H9 (cell line): ENCODE measurements at regions not wholly inside any gene's neighbourhood (a gene's known extent, or its start where the extent isn't known, plus 50 kb on each side); places are given as distances from the start of the nearest gene placed in this dataset.

ENCODE experiments used
- DNase-seq: peaks from one replicate; pipeline ENCODE4 v3.0.0-alpha.2; 2017
- H2AFZ ChIP-seq: one replicate; pipeline ENCODE4 v1.6.1; 2013; ENCODE audit warnings: mild to moderate bottlenecking, low read length, control low read depth, moderate library complexity
- H2AK5ac ChIP-seq: 2 replicates; pipeline ENCODE4 v1.6.1; 2013; ENCODE audit warnings: low read length, control low read depth, mixed read lengths; ENCODE audit not compliant: insufficient read length
- H2BK120ac ChIP-seq: one replicate; pipeline ENCODE4 v1.6.1; 2013; ENCODE audit warnings: low read depth, mild to moderate bottlenecking, low read length, control low read depth, inconsistent platforms; ENCODE audit not compliant: poor library complexity, severe bottlenecking
- H2BK12ac ChIP-seq: 2 replicates; pipeline ENCODE4 v1.6.1; 2013; ENCODE audit warnings: low read length, control low read depth, mixed read lengths, low read depth; ENCODE audit not compliant: insufficient read length
- H2BK15ac ChIP-seq: 2 replicates; pipeline ENCODE4 v1.6.1; 2013; ENCODE audit warnings: low read depth, low read length, control low read depth
- H2BK20ac ChIP-seq: one replicate; pipeline ENCODE4 v1.6.1; 2013; ENCODE audit warnings: low read depth, mild to moderate bottlenecking, low read length, control low read depth, inconsistent platforms; ENCODE audit not compliant: poor library complexity, severe bottlenecking
- H2BK5ac ChIP-seq: 2 replicates; pipeline ENCODE4 v1.6.1; 2013; ENCODE audit warnings: low read length, control low read depth, mixed read lengths; ENCODE audit not compliant: insufficient read length
- H3K14ac ChIP-seq: 2 replicates; pipeline ENCODE4 v1.6.1; 2013; ENCODE audit warnings: low read length, control low read depth; ENCODE audit not compliant: insufficient read depth
- H3K18ac ChIP-seq: 2 replicates; pipeline ENCODE4 v1.6.1; 2013; ENCODE audit warnings: low read depth, mild to moderate bottlenecking, mixed read lengths, low read length, control low read depth; ENCODE audit not compliant: insufficient read length
- H3K23ac ChIP-seq: 2 replicates; pipeline ENCODE4 v1.6.1; 2013; ENCODE audit warnings: low read length, control low read depth, mixed read lengths, low read depth; ENCODE audit not compliant: insufficient read length
- H3K23me2 ChIP-seq: 2 replicates; pipeline ENCODE4 v1.6.1; 2013; ENCODE audit warnings: low read depth, mild to moderate bottlenecking, mixed read lengths, low read length, control low read depth; ENCODE audit not compliant: insufficient read length, poor library complexity, severe bottlenecking
- H3K27ac ChIP-seq: 2 replicates; pipeline ENCODE4 v1.5.1; 2013; ENCODE audit warnings: low read length, control low read depth, mixed read lengths, low read depth; ENCODE audit not compliant: insufficient read length
- H3K27me3 ChIP-seq: 2 replicates; pipeline ENCODE4 v1.6.1; 2013; ENCODE audit warnings: low read length, control low read depth, inconsistent platforms; ENCODE audit not compliant: insufficient read depth
- H3K4ac ChIP-seq: 2 replicates; pipeline ENCODE4 v1.6.1; 2013; ENCODE audit warnings: low read depth, mild to moderate bottlenecking, control low read depth, inconsistent platforms, low read length, moderate library complexity
- H3K4me1 ChIP-seq: 2 replicates; pipeline ENCODE4 v1.6.1; 2013; ENCODE audit warnings: low read length, control low read depth, inconsistent platforms; ENCODE audit not compliant: insufficient read depth
- H3K4me2 ChIP-seq: 2 replicates; pipeline ENCODE4 v1.6.1; 2013; ENCODE audit warnings: low read length, control low read depth, mixed read lengths; ENCODE audit not compliant: insufficient read length, insufficient read depth
- H3K56ac ChIP-seq: 2 replicates; pipeline ENCODE4 v1.6.1; 2013; ENCODE audit warnings: low read depth, mild to moderate bottlenecking, mixed read lengths, low read length, control low read depth; ENCODE audit not compliant: insufficient read length
- H3K79me1 ChIP-seq: 2 replicates; pipeline ENCODE4 v1.6.1; 2013; ENCODE audit warnings: low read depth, mild to moderate bottlenecking, moderate library complexity, low read length, control low read depth, inconsistent platforms; ENCODE audit not compliant: insufficient read depth, poor library complexity, severe bottlenecking
- H3K79me2 ChIP-seq: 2 replicates; pipeline ENCODE4 v1.6.1; 2013; ENCODE audit warnings: low read length, control low read depth, inconsistent platforms; ENCODE audit not compliant: insufficient read depth
- H3K9ac ChIP-seq: 2 replicates; pipeline ENCODE4 v1.6.1; 2013; ENCODE audit warnings: low read length, control low read depth, mixed read lengths; ENCODE audit not compliant: insufficient read length; ENCODE audit errors: extremely low read depth
- H3K9me3 ChIP-seq: one replicate; pipeline ENCODE4 v1.6.1; 2013; ENCODE audit warnings: low read depth, low read length, inconsistent platforms; ENCODE audit not compliant: control insufficient read depth
- H3T11ph ChIP-seq: one replicate; pipeline ENCODE4 v1.6.1; 2013; ENCODE audit warnings: mild to moderate bottlenecking, low read length, control low read depth, inconsistent platforms
- H4K20me1 ChIP-seq: one replicate; pipeline ENCODE4 v1.6.1; 2013; ENCODE audit not compliant: control insufficient read depth, insufficient read length, insufficient read depth
- H4K5ac ChIP-seq: 2 replicates; pipeline ENCODE4 v1.6.1; 2013; ENCODE audit warnings: low read depth, mild to moderate bottlenecking, mixed read lengths, low read length, control low read depth; ENCODE audit not compliant: insufficient read length
- H4K8ac ChIP-seq: replicated peaks from 2 replicates; pipeline ENCODE4 v1.6.1; 2013; ENCODE audit warnings: low read length, control low read depth, mixed read lengths, low read depth; ENCODE audit not compliant: insufficient read length
- H4K91ac ChIP-seq: 2 replicates; pipeline ENCODE4 v1.6.1; 2013; ENCODE audit warnings: low read depth, mild to moderate bottlenecking, moderate library complexity, mixed read lengths, low read length, control low read depth; ENCODE audit not compliant: insufficient read length
- H3K27ac Mint-ChIP-seq, 3 experiments: 2 replicates in 2 of 3; 3 replicates in 1 of 3; pipeline ENCODE4 v1.8.0; 2020 to 2021; ENCODE audit warnings: mixed read lengths in 3 of 3, mild to moderate bottlenecking in 1 of 3, moderate library complexity in 1 of 3
- H3K27me3 Mint-ChIP-seq: 2 replicates; pipeline ENCODE4 v1.8.0; 2021; ENCODE audit warnings: low read depth, mild to moderate bottlenecking, moderate library complexity, mixed read lengths
- H3K36me3 Mint-ChIP-seq, 3 experiments: 2 replicates in 2 of 3; 3 replicates in 1 of 3; pipeline ENCODE4 v1.8.0; 2020 to 2021; ENCODE audit warnings: low read depth in 3 of 3, mixed read lengths in 3 of 3; ENCODE audit not compliant: insufficient read depth in 1 of 3
- H3K4me1 Mint-ChIP-seq, 2 experiments: 2 replicates each; pipeline ENCODE4 v1.8.0; 2020; ENCODE audit warnings: mixed read lengths in 2 of 2
- H3K4me3 Mint-ChIP-seq, 2 experiments: 2 replicates in 1 of 2; 3 replicates in 1 of 2; pipeline ENCODE4 v1.8.0; 2020 to 2021; ENCODE audit warnings: mild to moderate bottlenecking in 2 of 2, mixed read lengths in 2 of 2, moderate library complexity in 1 of 2
- H3K9me3 Mint-ChIP-seq, 2 experiments: 2 replicates in 1 of 2; 3 replicates in 1 of 2; pipeline ENCODE4 v1.8.0; 2020; ENCODE audit warnings: mild to moderate bottlenecking in 2 of 2, mixed read lengths in 2 of 2, moderate library complexity in 1 of 2
- CTCF ChIP-seq: fragments of 200-600 bp; sonication (generic); conservative IDR thresholded peaks from 3 replicates; pipeline ENCODE4 v1.8.0; 2021; ENCODE audit warnings: antibody characterized with exemption, mild to moderate bottlenecking
- WGBS: extraction: QIAGEN DNeasy Blood & Tissue Kit; methylation state at CpG from one replicate; pipeline ENCODE4 v1.1.7; 2013; ENCODE audit warnings: missing lambda C conversion rate, low lambda C conversion rate, mixed read lengths; ENCODE audit not compliant: insufficient read length; ENCODE audit errors: extremely low coverage; 5-methylcytosine and 5-hydroxymethylcytosine counted together

GRCh38 chr20:50306478-50307423 lies 116.1 kb downstream of the CEBPB start:
- H3K23me2 ChIP-seq = no peaks in the 10 kb centered on the region
- H4K20me1 ChIP-seq = no peaks in the 10 kb centered on the region
- H3K79me2 ChIP-seq = no peaks in the 10 kb centered on the region
- Mint-ChIP-seq H3K27ac (0 out of 7 replicates have a peak overlapping the region, but pooled peaks of 1 of the 3 experiments have one; percentile 4), H3K36me3 (no peaks in the 10 kb centered on the region), H3K4me1 (peaks cover 14 to 23% of the 10 kb centered on the region in 2 experiments), H3K9me3 (no peaks in the 10 kb centered on the region), H3K27me3 (no peaks in the 10 kb centered on the region; the same call in 1 of the 2 replicates), H3K4me3 (peak overlapping the region in 1 of 2 experiments; percentile 3; a peak in 2 of 5 replicates)
- H3K27ac ChIP-seq = no peak overlapping the region
- no peak overlapping the region for H2BK5ac ChIP-seq
- H3K14ac ChIP-seq = no peak overlapping the region
- H2BK20ac ChIP-seq = no peak overlapping the region
- H3K18ac ChIP-seq = no peak overlapping the region
- H3K4ac ChIP-seq = no peak overlapping the region
- no peak overlapping the region for H3K56ac ChIP-seq
- H3T11ph ChIP-seq = no peak overlapping the region
- no peak overlapping the region for H4K8ac ChIP-seq
- H2AK5ac ChIP-seq = no peak overlapping the region
- no CpG with 5 or more reads among the region's 13 CpGs for WGBS
- H3K4me2 ChIP-seq = peak overlapping the region; percentile 17
- H3K23ac ChIP-seq = no peak overlapping the region
- no peak for TF ChIP-seq CTCF
- no peak overlapping the region for H4K91ac ChIP-seq
- no peak overlapping the region for H3K9ac ChIP-seq
- H2BK120ac ChIP-seq = no peak overlapping the region
- no peaks in the 10 kb centered on the region for H3K9me3 ChIP-seq
- no peak overlapping the region for H2AFZ ChIP-seq
- H3K79me1 ChIP-seq = no peaks in the 10 kb centered on the region
- no peak overlapping the region for H4K5ac ChIP-seq
- H3K27me3 ChIP-seq = no peaks in the 10 kb centered on the region
- H3K4me1 ChIP-seq = peaks cover 5% of the 10 kb centered on the region
- DNase-seq = no peak
- no peak overlapping the region for H2BK15ac ChIP-seq
- no peak overlapping the region for H2BK12ac ChIP-seq
